Stimulated activated CD4-positive, alpha-beta T cell treated with anti-CD3 and anti-CD28 coated beads, Interleukin-1b, Interleukin-23, amount 100 ng/mL, for 48 hours (primary cell): ENCODE measurements at regions not wholly inside any gene's neighbourhood (a gene's known extent, or its start where the extent isn't known, plus 50 kb on each side); places are given as distances from the start of the nearest gene placed in this dataset.

Experiments used
- DNase-seq: peaks from one replicate; pipeline ENCODE4 v3.0.0-alpha.2; 2020

GRCh38 chr6:81694855-81695254 lies 57.6 kb downstream of the TENT5A start:
- no peak for DNase-seq

GRCh38 chr6:81694207-81694606 lies 58.3 kb downstream of the TENT5A start:
- no peak for DNase-seq

- DNase-seq: no peak
Measured at GRCh38 chr6:81693266-81693665, 59.2 kb downstream of the TENT5A start.

GRCh38 chr6:81690073-81690472 lies 62.4 kb downstream of the TENT5A start:
- no peak for DNase-seq

- no peak for DNase-seq
Measured at GRCh38 chr6:81689580-81689979, 62.9 kb downstream of the TENT5A start.

GRCh38 chr6:81683912-81684311 lies 68.6 kb downstream of the TENT5A start:
- DNase-seq: no peak

- DNase-seq: no peak
Measured at GRCh38 chr6:81682858-81683620, 69.4 kb downstream of the TENT5A start.

GRCh38 chr6:81682235-81682795 lies 70.2 kb downstream of the TENT5A start:
- DNase-seq: no peak

DNA sequence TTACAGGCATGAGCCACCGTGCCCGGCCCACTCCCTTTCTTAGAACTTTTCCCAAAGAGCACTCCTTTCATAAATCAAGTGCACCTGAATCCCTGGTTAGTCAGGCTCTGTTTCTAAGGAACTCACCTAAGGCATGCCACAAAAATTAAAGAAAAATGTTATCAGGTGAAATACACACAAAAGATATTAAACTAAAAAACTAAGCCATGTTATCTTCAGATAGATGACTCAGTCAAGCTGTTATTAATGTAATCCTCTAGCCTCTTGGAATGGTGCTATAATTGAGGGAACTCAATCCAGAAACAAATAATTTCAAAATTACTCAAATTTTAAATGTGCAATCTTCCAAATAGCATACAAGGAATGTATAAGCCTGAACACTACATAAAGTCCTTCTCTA lies 83.0 kb downstream of the TENT5A start:
- DNase-seq: no peak

- DNase-seq: no peak
Measured at GRCh38 chr6:81668615-81669047, 83.8 kb downstream of the TENT5A start.

- DNase-seq: no peak
Measured at GRCh38 chr6:81666481-81666880, 86.0 kb downstream of the TENT5A start.

DNA sequence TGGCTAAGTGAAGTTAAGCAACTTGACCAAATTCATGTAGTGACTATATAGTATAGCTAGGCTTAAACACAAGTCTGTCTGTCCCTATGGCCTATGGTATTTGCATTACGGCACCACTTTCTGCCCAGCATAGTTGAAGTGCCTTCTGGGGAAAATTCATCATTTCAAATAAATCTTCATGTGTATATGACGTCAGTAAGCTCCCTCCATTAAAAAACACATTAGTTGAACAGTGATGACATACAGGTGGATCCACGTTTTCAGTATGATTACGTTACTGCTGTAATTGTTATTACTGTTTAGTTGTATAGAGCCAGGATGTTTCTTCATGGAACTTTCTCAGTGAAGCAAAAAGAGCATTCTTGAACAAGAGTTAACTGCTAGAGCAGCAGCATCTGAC lies 96.2 kb downstream of the TENT5A start:
- DNase-seq: no peak

DNA sequence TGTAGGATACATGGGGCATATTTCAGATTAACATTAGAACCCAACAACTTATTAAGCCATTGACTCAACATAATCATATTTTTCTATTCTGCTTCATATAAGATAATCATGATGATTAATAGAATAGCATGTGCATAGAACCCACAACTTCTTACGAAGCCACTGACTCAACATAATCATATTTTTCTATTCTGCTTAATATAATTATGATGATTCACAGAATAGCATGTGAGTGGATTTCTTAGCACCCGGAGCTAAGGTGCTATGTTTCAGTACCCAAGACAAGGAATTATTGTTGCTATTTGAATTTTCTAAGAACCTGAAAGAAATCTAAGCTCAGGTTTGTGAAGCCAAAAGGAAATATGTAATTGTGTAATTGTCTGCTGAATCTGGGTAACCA lies 96.8 kb downstream of the TENT5A start:
- no peak for DNase-seq

DNA sequence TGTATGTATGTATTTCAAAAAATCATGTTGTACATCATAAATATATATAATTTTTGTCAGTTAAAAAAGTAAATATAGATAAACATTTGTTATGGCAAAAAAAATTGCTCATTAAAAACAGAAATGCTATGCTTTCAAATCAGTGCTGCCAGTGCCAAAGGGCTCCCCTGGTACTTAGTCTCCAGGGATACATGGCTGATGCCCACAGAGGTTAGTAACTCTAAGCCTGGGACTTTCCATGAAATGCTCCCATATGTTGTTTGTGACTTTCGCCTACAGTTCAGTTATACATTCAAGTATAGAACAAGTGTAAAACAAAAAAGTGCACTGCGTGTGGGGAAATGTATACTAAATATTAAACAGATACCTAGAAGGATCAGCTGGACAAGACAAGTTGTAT lies 104.0 kb downstream of the TENT5A start:
- DNase-seq: no peak

DNA sequence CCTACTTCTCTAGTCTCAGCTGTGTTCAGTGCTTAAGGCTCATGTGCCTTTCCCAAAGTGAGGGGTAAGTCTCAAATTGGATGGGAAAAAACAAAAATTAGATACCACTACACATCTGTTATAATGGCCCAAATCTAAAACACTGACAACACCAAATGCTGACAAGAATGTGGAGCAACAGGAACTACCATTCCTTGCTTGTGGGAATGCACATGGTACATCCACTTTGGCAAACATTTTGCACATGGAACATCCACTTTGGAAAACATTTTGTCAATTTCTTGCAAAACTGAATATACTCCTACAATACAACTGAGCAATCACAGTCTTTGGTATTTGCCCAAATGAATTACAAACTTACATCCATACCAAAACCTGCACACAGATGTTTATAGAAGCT lies 109.3 kb downstream of the TENT5A start:
- DNase-seq: no peak

GRCh38 chr6:81640891-81641290 lies 111.6 kb downstream of the TENT5A start:
- no peak for DNase-seq

DNA sequence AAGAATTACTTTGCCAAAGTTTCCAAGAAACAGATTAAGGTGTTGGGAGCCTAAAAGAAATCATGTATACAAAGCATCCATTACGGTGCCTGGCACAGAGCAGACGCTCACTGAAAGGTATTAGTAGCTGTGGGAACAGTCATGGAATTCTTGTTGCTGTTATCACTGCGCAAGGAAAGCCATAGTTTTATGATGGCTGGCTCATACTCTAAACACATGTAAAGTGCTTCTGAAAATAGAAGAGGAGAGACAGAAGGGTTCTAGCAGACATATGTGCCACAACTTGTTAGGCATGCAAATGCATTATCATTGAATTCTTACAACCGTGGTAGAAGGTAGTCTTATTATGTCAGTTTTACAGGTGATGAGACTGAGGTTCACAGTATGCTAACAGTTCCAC lies 112.4 kb downstream of the TENT5A start:
- no peak for DNase-seq

GRCh38 chr6:81638366-81638765 lies 114.1 kb downstream of the TENT5A start:
- DNase-seq: no peak

- DNase-seq: no peak
Measured at GRCh38 chr6:81636930-81637568, 115.4 kb downstream of the TENT5A start.

DNA sequence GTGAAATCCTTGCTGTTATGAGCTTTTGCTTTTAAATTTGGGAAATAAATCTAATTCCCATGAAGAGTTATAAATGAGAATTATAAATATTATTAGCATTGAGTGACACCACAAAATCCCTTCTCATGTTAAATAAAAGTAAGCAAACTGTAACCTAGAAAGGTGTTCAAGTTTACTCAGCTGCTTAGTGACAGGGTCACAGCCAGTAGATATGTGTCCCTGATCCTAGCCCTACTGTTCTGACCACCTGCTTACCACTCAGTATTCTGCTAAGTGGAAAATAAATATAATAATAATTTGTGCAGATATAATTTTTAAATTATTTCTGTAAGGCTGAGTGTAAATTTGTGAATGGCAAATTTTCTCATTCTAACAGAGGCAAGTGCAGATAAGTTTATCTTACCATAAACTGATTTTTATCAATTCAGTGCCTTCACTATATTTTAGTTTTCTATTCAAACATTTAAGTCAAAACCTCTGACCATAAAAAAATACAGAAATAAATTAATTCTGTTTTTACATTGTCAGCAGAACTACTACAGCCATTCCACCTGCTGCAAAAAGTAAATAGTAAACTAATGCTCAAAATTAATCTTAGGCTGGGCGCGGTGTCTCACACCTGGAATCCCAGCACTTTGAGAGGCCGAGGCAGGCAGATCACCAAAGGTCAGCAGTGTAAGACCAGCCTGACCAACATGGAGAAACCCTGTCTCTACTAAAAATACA lies 118.2 kb downstream of the TENT5A start:
- DNase-seq: no peak

GRCh38 chr6:81633391-81633790 lies 119.1 kb downstream of the TENT5A start:
- DNase-seq: no peak

DNA sequence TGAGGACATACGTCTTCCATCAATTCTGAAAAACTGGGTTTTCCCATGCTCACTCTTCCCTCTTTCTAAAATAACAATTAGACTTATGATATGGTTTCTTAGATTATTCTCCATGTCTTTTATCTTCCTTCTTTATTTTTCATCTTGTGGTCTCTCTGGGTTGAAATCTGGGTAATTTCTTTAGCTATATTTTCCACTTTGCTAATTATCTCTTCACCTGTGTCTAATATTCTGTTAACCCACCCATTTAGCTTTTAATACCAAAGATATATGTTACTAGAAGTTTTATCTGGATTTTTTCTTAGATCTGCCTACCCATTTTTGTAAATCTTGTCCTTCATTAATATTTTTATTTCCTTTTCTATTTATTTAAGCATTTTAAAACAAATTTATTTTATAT lies 121.8 kb downstream of the TENT5A start:
- DNase-seq: no peak

DNA sequence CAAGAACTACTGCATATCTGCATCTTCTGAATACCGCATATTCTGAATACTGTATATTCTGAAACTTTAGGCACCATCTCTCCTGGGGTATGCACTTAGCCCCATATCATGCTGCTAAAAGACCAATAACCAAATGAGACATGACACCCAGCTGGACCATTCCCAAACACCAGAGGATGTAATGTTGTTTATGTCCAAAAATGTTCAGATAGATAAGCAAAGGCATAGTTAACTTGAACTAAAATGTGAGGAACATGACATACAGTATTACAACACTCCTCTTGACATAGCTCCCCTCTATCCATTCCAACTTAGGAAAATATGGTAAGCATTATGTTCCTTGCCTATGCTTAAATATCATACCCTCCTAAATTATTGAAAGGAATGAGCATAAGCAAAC lies 127.3 kb downstream of the TENT5A start:
- DNase-seq: no peak

GRCh38 chr6:81624453-81624852 lies 128.0 kb downstream of the TENT5A start:
- no peak for DNase-seq
